HEK293 (cell line): ENCODE measurements at regions not wholly inside any gene's neighbourhood (a gene's known extent, or its start where the extent isn't known, plus 50 kb on each side); places are given as distances from the start of the nearest gene placed in this dataset.

Experiments used
- CTCF ChIA-PET: fragments of 350-600 bp; formaldehyde crosslinking; extraction: SDS; loops from one replicate; lab custom pipeline; 2021; ENCODE audit warnings: antibody characterized with exemption; lab: Yijun Ruan, JAX
- POLR2A ChIA-PET: fragments of 300-600 bp; formaldehyde crosslinking; extraction: SDS; loops from one replicate; lab custom pipeline; 2020; ENCODE audit warnings: antibody characterized with exemption, inconsistent platforms; lab: Yijun Ruan, JAX
- H3K27ac ChIP-seq: fragments of 200-500 bp; sonication (Bioruptor generic); 2 replicates; pipeline ENCODE4 v1.5.1; 2014; ENCODE audit warnings: low read depth, low read length, control low read depth, inconsistent platforms; ENCODE audit errors: extremely low read depth
- H3K36me3 ChIP-seq, 2 experiments: fragments of 200-500 bp in 1 of 2; sonication (Bioruptor generic) in 1 of 2; 1 replicate in 1 of 2; 2 replicates in 1 of 2; pipeline ENCODE4 v1.5.1; 2014 to 2017; ENCODE audit warnings: inconsistent platforms in 2 of 2, low read length in 2 of 2; ENCODE audit not compliant: control insufficient read depth in 2 of 2, insufficient read depth in 1 of 2
- H3K4me1 ChIP-seq: fragments of 200-500 bp; sonication (Bioruptor generic); 2 replicates; pipeline ENCODE4 v1.5.1; 2014; ENCODE audit warnings: mild to moderate bottlenecking, low read length, inconsistent platforms; ENCODE audit not compliant: control insufficient read depth, insufficient read depth
- H3K4me3 ChIP-seq: 2 replicates; pipeline ENCODE4 v1.5.1; 2011; ENCODE audit warnings: low read depth, mild to moderate bottlenecking, control low read depth, low read length, moderate library complexity
- H3K9me3 ChIP-seq: fragments of 200-500 bp; sonication (Bioruptor generic); 2 replicates; pipeline ENCODE4 v1.5.1; 2014; ENCODE audit warnings: low read depth, low read length, inconsistent platforms; ENCODE audit not compliant: control insufficient read depth, insufficient read depth
- RBAK ChIP-seq: fragments of 450-650 bp; formaldehyde crosslinking; IDR thresholded peaks from 2 replicates; pipeline ENCODE4 v1.5.1; 2016; ENCODE audit warnings: missing biosample characterization, missing genetic modification characterization
- SP7 ChIP-seq: fragments of 450-650 bp; formaldehyde crosslinking; IDR thresholded peaks from 2 replicates; pipeline ENCODE4 v1.5.1; 2016; ENCODE audit warnings: missing biosample characterization, missing genetic modification characterization
- TCF7L2 ChIP-seq: IDR thresholded peaks from 2 replicates; pipeline ENCODE4 v1.6.1; 2011; ENCODE audit warnings: low read depth, mild to moderate bottlenecking, inconsistent platforms, low read length, moderate library complexity, borderline replicate concordance
- YY2 ChIP-seq: fragments of 450-650 bp; formaldehyde crosslinking; IDR thresholded peaks from 2 replicates; pipeline ENCODE4 v1.5.1; 2016; ENCODE audit warnings: missing biosample characterization, missing genetic modification characterization
- ZEB2 ChIP-seq: fragments of 450-650 bp; formaldehyde crosslinking; IDR thresholded peaks from 2 replicates; pipeline ENCODE4 v1.5.1; 2016; ENCODE audit warnings: missing biosample characterization, missing genetic modification characterization
- ZNF146 ChIP-seq: fragments of 450-650 bp; formaldehyde crosslinking; IDR thresholded peaks from 2 replicates; pipeline ENCODE4 v1.5.1; 2016; ENCODE audit warnings: missing biosample characterization, missing genetic modification characterization
- ZNF211 ChIP-seq: fragments of 450-650 bp; formaldehyde crosslinking; IDR thresholded peaks from 2 replicates; pipeline ENCODE4 v1.5.1; 2016; ENCODE audit warnings: low read depth, missing biosample characterization, missing genetic modification characterization
- ZNF274 ChIP-seq, 2 experiments: fragments of 200-500 bp in 1 of 2; fragments of 450-650 bp in 1 of 2; sonication (Bioruptor generic) in 1 of 2; formaldehyde crosslinking in 1 of 2; IDR thresholded peaks; 2 replicates each; pipeline versions ENCODE4 v1.5.1 to v1.6.1; 2014 to 2016; ENCODE audit warnings: borderline replicate concordance in 1 of 2, inconsistent platforms in 1 of 2, low read length in 1 of 2, missing biosample characterization in 1 of 2, missing genetic modification characterization in 1 of 2
- ZNF311 ChIP-seq: fragments of 450-650 bp; formaldehyde crosslinking; IDR thresholded peaks from 2 replicates; pipeline ENCODE4 v1.5.1; 2017; ENCODE audit warnings: missing biosample characterization, missing genetic modification characterization, borderline replicate concordance
- ZNF426 ChIP-seq: fragments of 450-650 bp; formaldehyde crosslinking; IDR thresholded peaks from 2 replicates; pipeline ENCODE4 v1.5.1; 2017; ENCODE audit warnings: missing biosample characterization, missing genetic modification characterization, mild to moderate bottlenecking, inconsistent platforms, moderate library complexity
- ZNF510 ChIP-seq: fragments of 450-650 bp; formaldehyde crosslinking; IDR thresholded peaks from 2 replicates; pipeline ENCODE4 v1.5.1; 2018; ENCODE audit warnings: mild to moderate bottlenecking, missing genetic modification characterization, missing biosample characterization; ENCODE audit not compliant: insufficient replicate concordance
- ZNF530 ChIP-seq: fragments of 450-650 bp; formaldehyde crosslinking; IDR thresholded peaks from 2 replicates; pipeline ENCODE4 v1.5.1; 2016; ENCODE audit warnings: low read depth, missing biosample characterization, missing genetic modification characterization
- ZNF560 ChIP-seq: fragments of 450-650 bp; formaldehyde crosslinking; IDR thresholded peaks from 2 replicates; pipeline ENCODE4 v1.5.1; 2017; ENCODE audit warnings: missing biosample characterization, missing genetic modification characterization, borderline replicate concordance
- ZNF585B ChIP-seq: fragments of 450-650 bp; formaldehyde crosslinking; IDR thresholded peaks from 2 replicates; pipeline ENCODE4 v1.5.1; 2016; ENCODE audit warnings: missing biosample characterization, missing genetic modification characterization
- ZNF600 ChIP-seq: fragments of 450-650 bp; formaldehyde crosslinking; IDR thresholded peaks from 2 replicates; pipeline ENCODE4 v1.5.1; 2016; ENCODE audit warnings: missing biosample characterization, missing genetic modification characterization
- ZNF623 ChIP-seq: fragments of 450-650 bp; formaldehyde crosslinking; IDR thresholded peaks from 2 replicates; pipeline ENCODE4 v1.5.1; 2016; ENCODE audit warnings: missing biosample characterization, missing genetic modification characterization
- ZNF747 ChIP-seq: fragments of 450-650 bp; formaldehyde crosslinking; IDR thresholded peaks from 2 replicates; pipeline ENCODE4 v1.5.1; 2016; ENCODE audit warnings: missing biosample characterization, missing genetic modification characterization
- ZNF768 ChIP-seq: fragments of 450-650 bp; formaldehyde crosslinking; IDR thresholded peaks from 2 replicates; pipeline ENCODE4 v1.5.1; 2018; ENCODE audit warnings: missing biosample characterization, mild to moderate bottlenecking, missing genetic modification characterization
- TF ChIP-seq, protein P1 (sequence below): fragments of 450-650 bp; formaldehyde crosslinking; IDR thresholded peaks from 2 replicates; pipeline ENCODE4 v1.5.1; 2016; ENCODE audit warnings: missing biosample characterization, missing genetic modification characterization
- TF ChIP-seq, protein P2 (sequence below): fragments of 450-650 bp; formaldehyde crosslinking; IDR thresholded peaks from 2 replicates; pipeline ENCODE4 v1.5.1; 2016; ENCODE audit warnings: missing biosample characterization, missing genetic modification characterization, low read depth
- TF ChIP-seq, protein P3 (sequence below): fragments of 450-650 bp; formaldehyde crosslinking; conservative IDR thresholded peaks from 2 replicates; pipeline ENCODE4 v1.5.1; 2016; ENCODE audit warnings: low read depth, missing biosample characterization, missing genetic modification characterization
- TF ChIP-seq, protein P4 (sequence below): fragments of 450-650 bp; formaldehyde crosslinking; IDR thresholded peaks from 2 replicates; pipeline ENCODE4 v1.5.0; 2017; ENCODE audit warnings: missing biosample characterization, missing genetic modification characterization, borderline replicate concordance

DNA sequence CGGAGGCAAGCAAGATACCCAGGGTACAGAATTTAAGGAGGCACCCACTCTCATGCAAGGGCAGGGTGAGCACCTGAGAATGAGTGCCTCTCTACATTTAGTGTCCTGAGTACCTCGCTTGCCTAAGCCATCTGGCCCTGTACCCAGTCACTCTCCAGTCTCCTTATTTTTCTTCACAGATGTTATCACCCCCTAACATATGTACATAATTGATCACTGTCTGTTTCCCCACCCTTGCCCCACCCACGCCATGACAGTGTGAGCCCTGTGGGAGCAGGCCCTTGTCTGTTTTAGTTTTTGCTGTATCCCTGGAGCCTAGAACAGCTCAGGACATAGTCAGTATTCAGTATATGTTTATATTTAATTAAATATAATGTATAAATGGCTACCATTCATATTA lies 113.6 kb downstream of the SPRY1 start:
- CTCF ChIA-PET = no interaction called here
- Histone ChIP-seq H3K4me1 (no peaks in the 10 kb centered on the region), H3K27ac (no peak overlapping the region), H3K36me3 (no peaks in the 10 kb centered on the region), H3K4me3 (no peak overlapping the region), H3K9me3 (no peaks in the 10 kb centered on the region)
- POLR2A ChIA-PET = no interaction called here
- no peak for TF ChIP-seq ZNF311 (tag by site-specific recombination)
- TF ChIP-seq ZEB2 (tag by site-specific recombination) = no peak
- no peak for TF ChIP-seq RBAK
- TF ChIP-seq ZNF623 (tag by site-specific recombination) = no peak
- no peak for TF ChIP-seq ZNF426 (tag by site-specific recombination)
- no peak for TF ChIP-seq ZNF585B (tag by site-specific recombination)
- TF ChIP-seq ZNF600 = no peak
- no peak for TF ChIP-seq ZNF211 (tag by site-specific recombination)

DNA sequence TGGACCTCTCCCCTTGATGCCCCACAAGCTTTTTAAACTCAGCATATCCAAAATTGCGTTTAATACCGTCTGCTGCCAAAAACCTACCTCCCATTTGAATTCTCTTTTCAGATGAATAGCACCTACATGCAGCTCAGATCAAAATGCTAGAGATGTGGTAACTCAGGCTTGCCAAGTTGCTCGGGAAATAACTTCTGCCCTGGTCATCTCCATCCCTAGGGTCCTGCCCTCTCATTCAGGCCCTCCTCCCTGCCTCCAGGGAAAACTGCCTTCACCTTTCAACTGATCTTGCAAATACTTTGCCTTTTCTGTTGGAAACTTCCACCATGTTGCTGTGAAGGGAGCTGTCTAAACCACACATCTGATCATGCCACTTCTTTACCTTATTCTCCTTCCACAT lies 114.1 kb downstream of the SPRY1 start:
- Histone ChIP-seq H3K36me3 (no peaks in the 10 kb centered on the region), H3K4me1 (no peaks in the 10 kb centered on the region), H3K27ac (no peak overlapping the region)
- POLR2A ChIA-PET = no interaction called here
- TF ChIP-seq TCF7L2 (no peak), ZNF768 (no peak), ZNF747 (no peak), ZNF530 (tag by site-specific recombination) (no peak)
- TF ChIP-seq, all 188 proteins: peak for 0
- Histone ChIP-seq H3K4me3 (no peak overlapping the region), H3K9me3 (no peaks in the 10 kb centered on the region)
- CTCF ChIA-PET = interaction anchor here (0.6 kb wide), 2 partner anchors 119 to 665 kb away, joined by 3 read pairs; no protein-coding TSS in a partner anchor

DNA sequence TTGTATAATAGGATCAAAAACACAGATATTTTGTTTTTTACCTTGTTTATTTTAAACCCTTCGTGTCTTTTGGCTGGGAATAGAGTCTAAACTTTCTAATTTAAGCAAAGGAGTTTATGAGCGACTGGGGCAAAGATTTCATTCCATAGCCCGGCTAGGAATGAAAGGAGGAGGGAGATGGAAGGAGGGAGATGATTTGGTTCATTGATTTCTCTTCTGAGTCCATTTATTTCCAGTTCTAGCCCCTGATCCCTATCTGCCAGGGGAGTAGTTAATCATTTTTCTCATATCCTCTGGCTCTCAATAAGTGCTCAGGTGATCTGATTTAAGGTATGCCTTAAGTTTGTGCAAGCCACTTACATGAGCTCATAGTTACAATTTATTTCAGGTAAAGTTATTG lies 120.0 kb downstream of the SPRY1 start:
- H3K4me3 ChIP-seq = no peak overlapping the region
- no peaks in the 10 kb centered on the region for H3K9me3 ChIP-seq
- POLR2A ChIA-PET = no interaction called here
- CTCF ChIA-PET = interaction anchor here (0.9 kb wide), 1 partner anchor 48 kb away, joined by 3 read pairs; no protein-coding TSS in a partner anchor
- no peak overlapping the region for H3K27ac ChIP-seq
- H3K4me1 ChIP-seq = no peaks in the 10 kb centered on the region
- no peaks in the 10 kb centered on the region for H3K36me3 ChIP-seq
- TF ChIP-seq YY2 (tag by site-specific recombination) (no peak), ZNF560 (tag by site-specific recombination) (no peak), ZNF510 (tag by site-specific recombination) (no peak), ZNF146 (tag by site-specific recombination) (no peak), ZNF274 (IDR thresholded peaks at IDR 0.05; ENCODE audit: low read length) (no peak), ZNF274 (tag by site-specific recombination; IDR thresholded peaks at IDR 0.05; ENCODE audit: borderline replicate concordance) (no peak), SP7 (no peak)
- TF ChIP-seq, protein P1, sequence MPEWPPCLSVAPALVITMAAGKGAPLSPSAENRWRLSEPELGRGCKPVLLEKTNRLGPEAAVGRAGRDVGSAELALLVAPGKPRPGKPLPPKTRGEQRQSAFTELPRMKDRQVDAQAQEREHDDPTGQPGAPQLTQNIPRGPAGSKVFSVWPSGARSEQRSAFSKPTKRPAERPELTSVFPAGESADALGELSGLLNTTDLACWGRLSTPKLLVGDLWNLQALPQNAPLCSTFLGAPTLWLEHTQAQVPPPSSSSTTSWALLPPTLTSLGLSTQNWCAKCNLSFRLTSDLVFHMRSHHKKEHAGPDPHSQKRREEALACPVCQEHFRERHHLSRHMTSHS (tag by site-specific recombination) = no peak
- TF ChIP-seq, protein P2, sequence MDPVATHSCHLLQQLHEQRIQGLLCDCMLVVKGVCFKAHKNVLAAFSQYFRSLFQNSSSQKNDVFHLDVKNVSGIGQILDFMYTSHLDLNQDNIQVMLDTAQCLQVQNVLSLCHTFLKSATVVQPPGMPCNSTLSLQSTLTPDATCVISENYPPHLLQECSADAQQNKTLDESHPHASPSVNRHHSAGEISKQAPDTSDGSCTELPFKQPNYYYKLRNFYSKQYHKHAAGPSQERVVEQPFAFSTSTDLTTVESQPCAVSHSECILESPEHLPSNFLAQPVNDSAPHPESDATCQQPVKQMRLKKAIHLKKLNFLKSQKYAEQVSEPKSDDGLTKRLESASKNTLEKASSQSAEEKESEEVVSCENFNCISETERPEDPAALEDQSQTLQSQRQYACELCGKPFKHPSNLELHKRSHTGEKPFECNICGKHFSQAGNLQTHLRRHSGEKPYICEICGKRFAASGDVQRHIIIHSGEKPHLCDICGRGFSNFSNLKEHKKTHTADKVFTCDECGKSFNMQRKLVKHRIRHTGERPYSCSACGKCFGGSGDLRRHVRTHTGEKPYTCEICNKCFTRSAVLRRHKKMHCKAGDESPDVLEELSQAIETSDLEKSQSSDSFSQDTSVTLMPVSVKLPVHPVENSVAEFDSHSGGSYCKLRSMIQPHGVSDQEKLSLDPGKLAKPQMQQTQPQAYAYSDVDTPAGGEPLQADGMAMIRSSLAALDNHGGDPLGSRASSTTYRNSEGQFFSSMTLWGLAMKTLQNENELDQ (tag by site-specific recombination) = no peak
- TF ChIP-seq, protein P3, sequence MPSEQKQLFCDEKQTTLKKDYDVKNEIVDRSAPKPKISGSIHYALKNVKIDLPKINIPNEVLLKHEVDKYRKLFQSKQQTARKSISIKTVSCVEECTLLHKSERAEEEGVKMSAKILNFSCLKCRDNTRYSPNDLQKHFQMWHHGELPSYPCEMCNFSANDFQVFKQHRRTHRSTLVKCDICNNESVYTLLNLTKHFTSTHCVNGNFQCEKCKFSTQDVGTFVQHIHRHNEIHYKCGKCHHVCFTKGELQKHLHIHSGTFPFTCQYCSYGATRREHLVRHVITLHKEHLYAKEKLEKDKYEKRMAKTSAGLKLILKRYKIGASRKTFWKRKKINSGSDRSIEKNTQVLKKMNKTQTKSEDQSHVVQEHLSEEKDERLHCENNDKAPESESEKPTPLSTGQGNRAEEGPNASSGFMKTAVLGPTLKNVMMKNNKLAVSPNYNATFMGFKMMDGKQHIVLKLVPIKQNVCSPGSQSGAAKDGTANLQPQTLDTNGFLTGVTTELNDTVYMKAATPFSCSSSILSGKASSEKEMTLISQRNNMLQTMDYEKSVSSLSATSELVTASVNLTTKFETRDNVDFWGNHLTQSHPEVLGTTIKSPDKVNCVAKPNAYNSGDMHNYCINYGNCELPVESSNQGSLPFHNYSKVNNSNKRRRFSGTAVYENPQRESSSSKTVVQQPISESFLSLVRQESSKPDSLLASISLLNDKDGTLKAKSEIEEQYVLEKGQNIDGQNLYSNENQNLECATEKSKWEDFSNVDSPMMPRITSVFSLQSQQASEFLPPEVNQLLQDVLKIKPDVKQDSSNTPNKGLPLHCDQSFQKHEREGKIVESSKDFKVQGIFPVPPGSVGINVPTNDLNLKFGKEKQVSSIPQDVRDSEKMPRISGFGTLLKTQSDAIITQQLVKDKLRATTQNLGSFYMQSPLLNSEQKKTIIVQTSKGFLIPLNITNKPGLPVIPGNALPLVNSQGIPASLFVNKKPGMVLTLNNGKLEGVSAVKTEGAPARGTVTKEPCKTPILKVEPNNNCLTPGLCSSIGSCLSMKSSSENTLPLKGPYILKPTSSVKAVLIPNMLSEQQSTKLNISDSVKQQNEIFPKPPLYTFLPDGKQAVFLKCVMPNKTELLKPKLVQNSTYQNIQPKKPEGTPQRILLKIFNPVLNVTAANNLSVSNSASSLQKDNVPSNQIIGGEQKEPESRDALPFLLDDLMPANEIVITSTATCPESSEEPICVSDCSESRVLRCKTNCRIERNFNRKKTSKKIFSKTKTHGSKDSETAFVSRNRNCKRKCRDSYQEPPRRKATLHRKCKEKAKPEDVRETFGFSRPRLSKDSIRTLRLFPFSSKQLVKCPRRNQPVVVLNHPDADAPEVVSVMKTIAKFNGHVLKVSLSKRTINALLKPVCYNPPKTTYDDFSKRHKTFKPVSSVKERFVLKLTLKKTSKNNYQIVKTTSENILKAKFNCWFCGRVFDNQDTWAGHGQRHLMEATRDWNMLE (tag by site-specific recombination) = no peak
- TF ChIP-seq, protein P4, sequence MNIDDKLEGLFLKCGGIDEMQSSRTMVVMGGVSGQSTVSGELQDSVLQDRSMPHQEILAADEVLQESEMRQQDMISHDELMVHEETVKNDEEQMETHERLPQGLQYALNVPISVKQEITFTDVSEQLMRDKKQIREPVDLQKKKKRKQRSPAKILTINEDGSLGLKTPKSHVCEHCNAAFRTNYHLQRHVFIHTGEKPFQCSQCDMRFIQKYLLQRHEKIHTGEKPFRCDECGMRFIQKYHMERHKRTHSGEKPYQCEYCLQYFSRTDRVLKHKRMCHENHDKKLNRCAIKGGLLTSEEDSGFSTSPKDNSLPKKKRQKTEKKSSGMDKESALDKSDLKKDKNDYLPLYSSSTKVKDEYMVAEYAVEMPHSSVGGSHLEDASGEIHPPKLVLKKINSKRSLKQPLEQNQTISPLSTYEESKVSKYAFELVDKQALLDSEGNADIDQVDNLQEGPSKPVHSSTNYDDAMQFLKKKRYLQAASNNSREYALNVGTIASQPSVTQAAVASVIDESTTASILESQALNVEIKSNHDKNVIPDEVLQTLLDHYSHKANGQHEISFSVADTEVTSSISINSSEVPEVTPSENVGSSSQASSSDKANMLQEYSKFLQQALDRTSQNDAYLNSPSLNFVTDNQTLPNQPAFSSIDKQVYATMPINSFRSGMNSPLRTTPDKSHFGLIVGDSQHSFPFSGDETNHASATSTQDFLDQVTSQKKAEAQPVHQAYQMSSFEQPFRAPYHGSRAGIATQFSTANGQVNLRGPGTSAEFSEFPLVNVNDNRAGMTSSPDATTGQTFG (tag by site-specific recombination) = no peak
